Progenitor cell of endocrine pancreas (in vitro differentiated cells): ENCODE measurements at regions not wholly inside any gene's neighbourhood (a gene's known extent, or its start where the extent isn't known, plus 50 kb on each side); places are given as distances from the start of the nearest gene placed in this dataset.
A peak's percentile ranks its signal among the peaks of the same experiment; 100 is the strongest.

Experiments
- DNase-seq: peaks from one replicate; pipeline ENCODE4 v3.0.0; 2021; ENCODE audit warnings: low spot score; ENCODE audit not compliant: unreplicated experiment
- H3K27ac Mint-ChIP-seq: 2 replicates; pipeline ENCODE4 v1.8.0; 2021; ENCODE audit warnings: mild to moderate bottlenecking, moderate library complexity, mixed read lengths
- H3K27me3 Mint-ChIP-seq: 2 replicates; pipeline ENCODE4 v1.8.0; 2021; ENCODE audit warnings: mixed read lengths
- H3K36me3 Mint-ChIP-seq: 2 replicates; pipeline ENCODE4 v1.8.0; 2022; ENCODE audit warnings: mixed read lengths; ENCODE audit not compliant: insufficient read depth
- H3K4me1 Mint-ChIP-seq: 2 replicates; pipeline ENCODE4 v1.8.0; 2021; ENCODE audit warnings: low read depth, mixed read lengths
- H3K4me3 Mint-ChIP-seq: 2 replicates; pipeline ENCODE4 v1.8.0; 2021; ENCODE audit warnings: low read depth, mild to moderate bottlenecking, moderate library complexity, mixed read lengths
- H3K9me3 Mint-ChIP-seq: 2 replicates; pipeline ENCODE4 v1.8.0; 2021; ENCODE audit warnings: low read depth, mixed read lengths
- TF ChIP-seq, protein P1 (sequence below): fragments of 200-600 bp; sonication (generic); IDR thresholded peaks from one replicate; pipeline ENCODE4 v1.5.0; 2021; ENCODE audit warnings: antibody characterized with exemption, mild to moderate bottlenecking; ENCODE audit not compliant: unreplicated experiment

DNA sequence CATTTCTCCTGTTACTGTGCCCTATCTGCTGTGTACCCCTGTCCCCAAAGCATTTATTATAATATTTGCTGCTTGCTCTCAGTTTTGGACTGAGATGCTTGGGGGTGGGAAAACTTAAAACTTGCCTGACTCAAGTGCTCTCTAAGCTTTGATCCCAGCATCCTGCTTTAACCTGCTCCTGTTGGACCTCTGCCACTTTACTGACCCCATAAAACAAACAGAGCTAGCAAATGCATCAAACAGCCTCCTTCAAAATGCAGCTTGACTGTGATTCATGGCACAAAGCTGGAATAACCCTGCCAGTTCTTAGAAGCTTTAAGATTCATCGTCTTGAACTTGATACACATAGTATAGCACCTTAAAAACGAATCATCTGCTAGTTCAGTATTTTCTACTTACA, 212.5 kb downstream of the DEPDC1B start:
- Mint-ChIP-seq H3K36me3 (no peaks in the 10 kb centered on the region), H3K4me3 (peak overlapping the region; percentile 53), H3K27ac (peak overlapping the region; percentile 35)

DNA sequence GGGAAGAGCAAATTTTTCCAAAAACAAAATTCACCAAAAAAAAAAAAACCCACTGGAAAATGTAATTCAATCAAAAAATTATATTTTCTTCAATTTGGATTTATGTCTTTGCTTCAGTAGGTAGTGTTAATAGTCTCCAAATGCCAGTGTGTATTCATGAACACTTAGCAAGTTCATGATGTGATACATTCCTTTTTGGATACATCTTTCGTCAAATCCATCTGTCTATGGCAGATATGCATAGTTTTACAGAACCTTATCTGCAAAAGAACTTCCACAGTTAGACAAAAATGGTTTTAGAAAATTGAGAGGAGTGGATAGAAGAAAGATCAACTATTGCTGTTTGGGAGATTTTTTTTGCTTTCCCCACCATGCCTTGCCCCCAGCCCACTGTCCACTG, 214.6 kb downstream of the DEPDC1B start:
- DNase-seq = no peak
- TF ChIP-seq, protein P1, sequence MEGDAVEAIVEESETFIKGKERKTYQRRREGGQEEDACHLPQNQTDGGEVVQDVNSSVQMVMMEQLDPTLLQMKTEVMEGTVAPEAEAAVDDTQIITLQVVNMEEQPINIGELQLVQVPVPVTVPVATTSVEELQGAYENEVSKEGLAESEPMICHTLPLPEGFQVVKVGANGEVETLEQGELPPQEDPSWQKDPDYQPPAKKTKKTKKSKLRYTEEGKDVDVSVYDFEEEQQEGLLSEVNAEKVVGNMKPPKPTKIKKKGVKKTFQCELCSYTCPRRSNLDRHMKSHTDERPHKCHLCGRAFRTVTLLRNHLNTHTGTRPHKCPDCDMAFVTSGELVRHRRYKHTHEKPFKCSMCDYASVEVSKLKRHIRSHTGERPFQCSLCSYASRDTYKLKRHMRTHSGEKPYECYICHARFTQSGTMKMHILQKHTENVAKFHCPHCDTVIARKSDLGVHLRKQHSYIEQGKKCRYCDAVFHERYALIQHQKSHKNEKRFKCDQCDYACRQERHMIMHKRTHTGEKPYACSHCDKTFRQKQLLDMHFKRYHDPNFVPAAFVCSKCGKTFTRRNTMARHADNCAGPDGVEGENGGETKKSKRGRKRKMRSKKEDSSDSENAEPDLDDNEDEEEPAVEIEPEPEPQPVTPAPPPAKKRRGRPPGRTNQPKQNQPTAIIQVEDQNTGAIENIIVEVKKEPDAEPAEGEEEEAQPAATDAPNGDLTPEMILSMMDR = no peak
- Mint-ChIP-seq H3K27me3 (no peaks in the 10 kb centered on the region), H3K27ac (no peak overlapping the region), H3K4me3 (no peak overlapping the region), H3K9me3 (no peaks in the 10 kb centered on the region), H3K4me1 (peaks cover 38% of the 10 kb centered on the region), H3K36me3 (no peaks in the 10 kb centered on the region)

More for the DNA sequence above, 212.5 kb downstream of the DEPDC1B start:
- no peaks in the 10 kb centered on the region for H3K27me3 Mint-ChIP-seq
- no peaks in the 10 kb centered on the region for H3K9me3 Mint-ChIP-seq
- peaks cover 38% of the 10 kb centered on the region for H3K4me1 Mint-ChIP-seq
- no peak for DNase-seq
- TF ChIP-seq, protein P1 = no peak

DNA sequence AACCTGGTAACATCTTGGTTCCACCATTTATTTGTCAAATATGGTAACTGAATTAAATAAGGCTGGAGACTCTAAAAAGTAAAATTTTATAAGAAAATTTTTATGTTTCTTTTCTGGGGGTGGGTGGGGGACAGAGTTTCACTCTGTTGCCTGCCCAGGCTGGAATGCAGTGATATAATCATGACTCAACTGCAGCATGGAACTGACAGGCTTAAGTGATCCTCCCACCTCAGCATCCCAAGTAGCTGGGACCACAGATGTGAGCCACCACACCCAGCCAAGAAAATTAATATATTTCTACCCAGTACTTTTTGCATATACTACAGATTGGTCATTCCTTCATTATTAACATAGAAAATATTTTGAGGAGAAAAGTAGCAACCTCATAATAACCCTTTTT, 216.9 kb downstream of the DEPDC1B start:
- TF ChIP-seq, protein P1 = no peak
- H3K27me3 Mint-ChIP-seq = no peaks in the 10 kb centered on the region
- H3K36me3 Mint-ChIP-seq = no peaks in the 10 kb centered on the region
- no peak for DNase-seq
- H3K4me1 Mint-ChIP-seq = peaks cover 17% of the 10 kb centered on the region
- H3K4me3 Mint-ChIP-seq = no peak overlapping the region
- no peak overlapping the region for H3K27ac Mint-ChIP-seq
- H3K9me3 Mint-ChIP-seq = no peaks in the 10 kb centered on the region

DNA sequence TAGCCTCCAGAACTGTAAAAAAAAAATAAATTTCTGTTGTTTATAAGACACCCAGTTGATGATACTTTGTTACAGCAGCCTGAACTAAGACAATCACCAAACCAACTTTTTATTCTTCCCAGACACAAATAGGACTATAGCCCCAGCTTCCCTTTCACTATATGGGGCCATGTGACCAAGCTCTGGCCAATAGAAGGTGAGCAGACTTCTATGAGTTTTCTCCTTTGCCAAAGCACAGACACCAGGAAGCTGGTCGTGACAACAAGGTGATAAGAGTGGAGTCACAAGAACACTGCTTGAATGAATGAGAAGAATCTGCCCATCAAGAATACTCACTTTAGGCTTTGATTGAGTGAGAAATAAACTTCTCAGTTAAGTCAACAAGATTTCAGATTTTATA, 217.7 kb downstream of the DEPDC1B start:
- Mint-ChIP-seq H3K4me1 (peaks cover 9% of the 10 kb centered on the region), H3K4me3 (no peak overlapping the region), H3K36me3 (no peaks in the 10 kb centered on the region), H3K27me3 (no peaks in the 10 kb centered on the region), H3K9me3 (no peaks in the 10 kb centered on the region), H3K27ac (no peak overlapping the region)
- TF ChIP-seq, protein P1 = no peak
- no peak for DNase-seq

DNA sequence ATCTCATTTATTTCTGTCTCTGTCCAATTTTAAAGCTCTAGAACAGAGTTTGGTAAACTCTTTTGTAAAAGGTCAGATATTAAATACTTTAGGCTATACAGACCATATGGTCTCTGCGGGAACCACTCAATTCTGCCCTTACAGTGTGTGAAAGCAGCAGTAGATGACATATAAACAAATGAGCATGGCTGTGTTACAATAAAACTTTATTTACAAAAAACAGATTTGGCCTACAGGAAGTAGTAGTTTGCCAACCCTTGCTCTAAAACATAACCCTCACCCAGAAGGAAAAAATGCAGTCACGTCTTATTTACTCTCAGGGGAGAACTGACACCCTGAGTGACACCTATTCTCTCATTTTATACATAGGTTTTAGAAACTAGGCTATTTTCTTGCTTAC, 220.4 kb downstream of the DEPDC1B start:
- Mint-ChIP-seq H3K36me3 (no peaks in the 10 kb centered on the region), H3K4me1 (peaks cover 3% of the 10 kb centered on the region), H3K27me3 (no peaks in the 10 kb centered on the region), H3K4me3 (no peak overlapping the region), H3K9me3 (no peaks in the 10 kb centered on the region), H3K27ac (no peak overlapping the region)
- DNase-seq = no peak
- TF ChIP-seq, protein P1 = no peak
